CD14-positive monocyte (primary cell): ENCODE measurements at regions not wholly inside any gene's neighbourhood (a gene's known extent, or its start where the extent isn't known, plus 50 kb on each side); places are given as distances from the start of the nearest gene placed in this dataset.
"Not testable (repeated sequence)": the region's sequence is repeated elsewhere in the genome, so short reads cannot be mapped to it uniquely, and the experiment has no call there.

Experiments
- DNase-seq, 3 donors: peaks; one replicate each; pipeline ENCODE4 v3.0.0-alpha.2; 2011 to 2022
- H2AFZ ChIP-seq: 2 replicates; pipeline ENCODE4 v1.6.0; 2012; ENCODE audit warnings: mild to moderate bottlenecking, low read depth, low read length, inconsistent platforms; ENCODE audit not compliant: insufficient read depth, poor library complexity, severe bottlenecking
- H3K27ac ChIP-seq, 2 donors: 1 replicate in 1 of 2; 2 replicates in 1 of 2; pipeline ENCODE4 v1.5.1; 2012 to 2013; ENCODE audit warnings: low read length in 2 of 2, control low read depth in 1 of 2, inconsistent platforms in 1 of 2, low read depth in 1 of 2, mild to moderate bottlenecking in 1 of 2
- H3K27me3 ChIP-seq, 2 donors: one replicate each; pipeline versions ENCODE4 v1.6.0 to v1.6.1; 2011 to 2013; ENCODE audit warnings: low read length in 2 of 2; ENCODE audit not compliant: control insufficient read depth in 2 of 2, insufficient read depth in 2 of 2
- H3K36me3 ChIP-seq, 2 donors: replicated peaks in 1 of 2; 1 replicate in 1 of 2; 2 replicates in 1 of 2; pipeline versions ENCODE4 v1.5.1 to v1.6.1; 2012 to 2013; ENCODE audit warnings: low read length in 2 of 2, control low read depth in 1 of 2, inconsistent platforms in 1 of 2, mild to moderate bottlenecking in 1 of 2; ENCODE audit not compliant: insufficient read depth in 2 of 2, control insufficient read depth in 1 of 2
- H3K4me1 ChIP-seq, 2 donors: 1 replicate in 1 of 2; 2 replicates in 1 of 2; pipeline versions ENCODE4 v1.5.1 to v1.6.1; 2012 to 2013; ENCODE audit warnings: low read length in 2 of 2, control low read depth in 1 of 2, inconsistent platforms in 1 of 2, mild to moderate bottlenecking in 1 of 2, moderate library complexity in 1 of 2; ENCODE audit not compliant: insufficient read depth in 2 of 2, control insufficient read depth in 1 of 2
- H3K4me2 ChIP-seq: replicated peaks from 2 replicates; pipeline ENCODE3; 2012; ENCODE audit warnings: low read length, moderate library complexity, mild to moderate bottlenecking; ENCODE audit not compliant: poor library complexity, severe bottlenecking; ENCODE audit errors: extremely low read depth
- H3K4me3 ChIP-seq, 3 experiments: fragments of 200-600 bp in 1 of 3; sonication (generic) in 1 of 3; replicated peaks in 1 of 3; 1 replicate in 2 of 3; 2 replicates in 1 of 3; pipeline ENCODE4 v1.5.1; 2011 to 2013; ENCODE audit warnings: low read length in 3 of 3, mild to moderate bottlenecking in 3 of 3, control low read depth in 2 of 3, low read depth in 2 of 3, inconsistent platforms in 1 of 3, moderate library complexity in 1 of 3
- H3K79me2 ChIP-seq: 2 replicates; pipeline ENCODE4 v1.6.0; 2012; ENCODE audit warnings: mild to moderate bottlenecking, control low read depth, inconsistent platforms, low read length, moderate library complexity; ENCODE audit not compliant: insufficient read depth
- H3K9ac ChIP-seq: 2 replicates; pipeline ENCODE4 v1.6.0; 2017; ENCODE audit warnings: low read length, mild to moderate bottlenecking; ENCODE audit not compliant: insufficient read depth, poor library complexity, severe bottlenecking
- H3K9me3 ChIP-seq, 2 donors: replicated peaks in 1 of 2; 1 replicate in 1 of 2; 2 replicates in 1 of 2; pipeline versions ENCODE4 v1.5.1 to v1.6.1; 2012 to 2013; ENCODE audit warnings: low read length in 2 of 2, control low read depth in 1 of 2; ENCODE audit not compliant: control insufficient read depth in 1 of 2, insufficient read depth in 1 of 2
- H4K20me1 ChIP-seq: 2 replicates; pipeline ENCODE4 v1.6.0; 2012; ENCODE audit warnings: mild to moderate bottlenecking, low read length, control low read depth, moderate library complexity; ENCODE audit not compliant: insufficient read depth
- H3K27ac Mint-ChIP-seq, 7 donors: one replicate each; pipeline ENCODE4 v1.8.0; 2020; ENCODE audit warnings: mild to moderate bottlenecking in 7 of 7, mixed read lengths in 7 of 7, moderate library complexity in 6 of 7, inconsistent platforms in 2 of 7
- H3K27me3 Mint-ChIP-seq, 3 donors: one replicate each; pipeline ENCODE4 v1.8.0; 2021 to 2022; ENCODE audit warnings: low read depth in 3 of 3, mild to moderate bottlenecking in 3 of 3, mixed read lengths in 3 of 3, moderate library complexity in 3 of 3, inconsistent platforms in 1 of 3
- H3K36me3 Mint-ChIP-seq, 2 donors: one replicate each; pipeline ENCODE4 v1.8.0; 2020; ENCODE audit warnings: mixed read lengths in 2 of 2, inconsistent platforms in 1 of 2, mild to moderate bottlenecking in 1 of 2
- H3K4me1 Mint-ChIP-seq: one replicate; pipeline ENCODE4 v1.8.0; 2020; ENCODE audit warnings: mild to moderate bottlenecking, mixed read lengths
- H3K4me3 Mint-ChIP-seq, 2 donors: one replicate each; pipeline ENCODE4 v1.8.0; 2020; ENCODE audit warnings: mild to moderate bottlenecking in 2 of 2, mixed read lengths in 2 of 2, moderate library complexity in 1 of 2
- H3K9me3 Mint-ChIP-seq, 7 donors: one replicate each; pipeline ENCODE4 v1.8.0; 2020 to 2022; ENCODE audit warnings: mixed read lengths in 7 of 7, mild to moderate bottlenecking in 6 of 7, moderate library complexity in 6 of 7, inconsistent platforms in 2 of 7
- CTCF ChIP-seq: fragments of 200-600 bp; IDR thresholded peaks from one replicate; pipeline ENCODE4 v1.8.0; 2022; ENCODE audit warnings: antibody characterized with exemption, mild to moderate bottlenecking
- WGBS: methylation state at CpG from one replicate; pipeline ENCODE4 v1.1.5; 2013; ENCODE audit warnings: missing lambda C conversion rate; ENCODE audit not compliant: insufficient coverage; 5-methylcytosine and 5-hydroxymethylcytosine counted together
- intact Hi-C, 2 donors: fragments of 100-400 bp; cut with micrococcal nuclease; formaldehyde crosslinking; loops; one replicate each; pipeline versions ENCODE4 v1.15.0 to v1.15.1; 2023

GRCh38 chr6:144690133-144690532, 405.0 kb downstream of the UTRN start:
- Mint-ChIP-seq H3K27ac (peak overlapping the region in 2 of 7 donors; percentile 27 to 36), H3K9me3 (peaks cover 10 to 24% (median 20%) of the 10 kb centered on the region in 7 donors), H3K4me3 (no peak overlapping the region), H3K27me3 (no peaks in the 10 kb centered on the region), H3K4me1 (peaks cover 13% of the 10 kb centered on the region), H3K36me3 (peaks cover 51 to 65% of the 10 kb centered on the region in 2 donors)
- TF ChIP-seq CTCF: no peak
- H3K36me3 ChIP-seq: peaks cover 11 to 49% of the 10 kb centered on the region in 2 donors
- peaks cover 76% of the 10 kb centered on the region for H3K79me2 ChIP-seq
- no peak for DNase-seq
- 100% methylated on average over 1 of the region's 1 CpG for WGBS
- peaks cover 97% of the 10 kb centered on the region for H4K20me1 ChIP-seq
- peaks cover 0 to 14% of the 10 kb centered on the region in 2 donors for H3K9me3 ChIP-seq
- intact Hi-C loops: no loop called here
- H3K27ac ChIP-seq: peak overlapping the region in 1 of 2 donors; percentile 43
- no peak overlapping the region for H2AFZ ChIP-seq
- no peak overlapping the region for H3K4me2 ChIP-seq
- H3K27me3 ChIP-seq: no peaks in the 10 kb centered on the region
- no peak overlapping the region for H3K9ac ChIP-seq
- H3K4me1 ChIP-seq: no peaks in the 10 kb centered on the region
- H3K4me3 ChIP-seq: no peak overlapping the region

- H3K79me2 ChIP-seq: peaks cover 73% of the 10 kb centered on the region
- H3K4me2 ChIP-seq: no peak overlapping the region
- H3K9me3 Mint-ChIP-seq: peaks cover 8 to 21% (median 20%) of the 10 kb centered on the region in 7 donors
- H3K4me3 Mint-ChIP-seq: no peak overlapping the region
- H3K27ac Mint-ChIP-seq: peak overlapping the region in 4 of 7 donors; percentile 10 to 47 (median 27)
- DNase-seq: no peak
- H4K20me1 ChIP-seq: peaks cover 97% of the 10 kb centered on the region
- H3K36me3 ChIP-seq: peaks cover 11 to 43% of the 10 kb centered on the region in 2 donors
- no CpG with 5 or more reads among the region's 4 CpGs for WGBS
- no peak overlapping the region for H3K4me3 ChIP-seq
- no peaks in the 10 kb centered on the region for H3K27me3 Mint-ChIP-seq
- H3K27ac ChIP-seq: peak overlapping the region in 1 of 2 donors; percentile 43
- no peak for TF ChIP-seq CTCF
- peaks cover 10% of the 10 kb centered on the region for H3K4me1 Mint-ChIP-seq
- peaks cover 0 to 14% of the 10 kb centered on the region in 2 donors for H3K9me3 ChIP-seq
- no peak overlapping the region for H2AFZ ChIP-seq
- H3K9ac ChIP-seq: no peak overlapping the region
- no peaks in the 10 kb centered on the region for H3K27me3 ChIP-seq
- intact Hi-C loops: no loop called here
- H3K4me1 ChIP-seq: peaks cover 0 to 3% of the 10 kb centered on the region in 2 donors
- H3K36me3 Mint-ChIP-seq: peaks cover 46 to 60% of the 10 kb centered on the region in 2 donors
Measured at GRCh38 chr6:144690666-144691065, 405.5 kb downstream of the UTRN start.

GRCh38 chr6:144692050-144692449, 406.9 kb downstream of the UTRN start:
- H2AFZ ChIP-seq: not testable (repeated sequence)

More at GRCh38 chr6:144692050-144692449, 406.9 kb downstream of the UTRN start:
- H3K36me3 ChIP-seq: peaks cover 11 to 30% of the 10 kb centered on the region in 2 donors
- H4K20me1 ChIP-seq: peaks cover 97% of the 10 kb centered on the region
- intact Hi-C loops, H3K27ac ChIP-seq, H3K4me2 ChIP-seq, H3K4me3 ChIP-seq, H3K27me3 Mint-ChIP-seq, H3K9me3 ChIP-seq, H3K4me1 Mint-ChIP-seq, DNase-seq, H3K9ac ChIP-seq, H3K27me3 ChIP-seq, H3K4me3 Mint-ChIP-seq: not testable (repeated sequence)
- peaks cover 65% of the 10 kb centered on the region for H3K79me2 ChIP-seq
- peaks cover 32 to 46% of the 10 kb centered on the region in 2 donors for H3K36me3 Mint-ChIP-seq
- peaks cover 6 to 13% (median 9%) of the 10 kb centered on the region in 7 donors for H3K9me3 Mint-ChIP-seq
- H3K4me1 ChIP-seq: peaks cover 6 to 13% of the 10 kb centered on the region in 2 donors
- no CpG with 5 or more reads among the region's 1 CpG for WGBS
- H3K27ac Mint-ChIP-seq: peak overlapping the region in 1 of 7 donors; percentile 51
